H1 (cell line): ENCODE measurements at regions not wholly inside any gene's neighbourhood (a gene's known extent, or its start where the extent isn't known, plus 50 kb on each side); places are given as distances from the start of the nearest gene placed in this dataset.

Experiments
- CTCF ChIA-PET: fragments of 300-600 bp; sonication (Branson Sonifier 250); formaldehyde crosslinking; loops from one replicate; lab custom pipeline; 2021; ENCODE audit not compliant: partially characterized antibody; lab: Charles Lee
- POLR2A ChIA-PET: fragments of 300-600 bp; sonication (Branson Sonifier 250); formaldehyde crosslinking; loops from one replicate; lab custom pipeline; 2021; ENCODE audit warnings: inconsistent platforms; ENCODE audit not compliant: partially characterized antibody; lab: Charles Lee
- DNase-seq, 2 experiments: peaks; one replicate each; pipeline versions ENCODE4 v3.0.0 to v3.0.0-alpha.2; 2010 to 2022; ENCODE audit warnings: low spot score in 2 of 2, low read depth in 1 of 2, mixed read lengths in 1 of 2
- FAIRE-seq: peaks from 2 replicates; lab custom pipeline; 2011; peaks lifted over from hg19 to GRCh38; lab: Jason Lieb, UNC
- H2AFZ ChIP-seq: 2 replicates; pipeline ENCODE4 v1.8.1; 2012; ENCODE audit warnings: low read length, inconsistent platforms
- H2AK5ac ChIP-seq: 2 replicates; pipeline ENCODE4 v1.6.1; 2013; ENCODE audit warnings: low read depth, low read length
- H2BK120ac ChIP-seq: replicated peaks from 2 replicates; pipeline ENCODE3; 2013; ENCODE audit warnings: low read depth, low read length, inconsistent platforms
- H2BK12ac ChIP-seq: 2 replicates; pipeline ENCODE4 v1.6.1; 2013; ENCODE audit warnings: low read depth, low read length
- H2BK15ac ChIP-seq: 2 replicates; pipeline ENCODE4 v1.6.1; 2013; ENCODE audit warnings: low read length
- H2BK20ac ChIP-seq: 2 replicates; pipeline ENCODE4 v1.6.1; 2013; ENCODE audit warnings: low read length
- H2BK5ac ChIP-seq: 2 replicates; pipeline ENCODE4 v1.6.1; 2013; ENCODE audit warnings: low read depth, low read length
- H3K14ac ChIP-seq: 2 replicates; pipeline ENCODE4 v1.6.1; 2013; ENCODE audit warnings: inconsistent platforms; ENCODE audit not compliant: insufficient read length
- H3K18ac ChIP-seq: 2 replicates; pipeline ENCODE4 v1.6.1; 2013; ENCODE audit warnings: low read length; ENCODE audit errors: extremely low read depth
- H3K23ac ChIP-seq: 2 replicates; pipeline ENCODE4 v1.6.1; 2013; ENCODE audit warnings: inconsistent platforms; ENCODE audit not compliant: insufficient read length
- H3K23me2 ChIP-seq: 2 replicates; pipeline ENCODE4 v1.6.1; 2013; ENCODE audit warnings: low read depth, low read length
- H3K27ac ChIP-seq: 2 replicates; pipeline ENCODE4 v1.6.1; 2011; ENCODE audit warnings: low read depth, low read length, inconsistent platforms
- H3K27me3 ChIP-seq, 4 experiments: replicated peaks in 1 of 4; 1 replicate in 1 of 4; 2 replicates in 3 of 4; pipeline versions ENCODE4 v1.6.1 to v1.8.1; 2011 to 2013; ENCODE audit warnings: low read length in 3 of 4, mild to moderate bottlenecking in 3 of 4, inconsistent platforms in 2 of 4, mixed read lengths in 2 of 4, moderate library complexity in 1 of 4; ENCODE audit not compliant: control insufficient read depth in 3 of 4, insufficient read depth in 3 of 4; ENCODE audit errors: extremely low read depth in 1 of 4
- H3K36me3 ChIP-seq, 4 experiments: 2 replicates each; pipeline versions ENCODE4 v1.6.1 to v1.8.1; 2011 to 2013; ENCODE audit warnings: mild to moderate bottlenecking in 4 of 4, low read length in 3 of 4, moderate library complexity in 2 of 4, control low read depth in 1 of 4, inconsistent platforms in 1 of 4; ENCODE audit not compliant: insufficient read depth in 4 of 4, control insufficient read depth in 2 of 4
- H3K4ac ChIP-seq: replicated peaks from 2 replicates; pipeline ENCODE3; 2013; ENCODE audit warnings: low read length, low read depth, mixed read lengths, inconsistent platforms; ENCODE audit not compliant: insufficient read length
- H3K4me1 ChIP-seq, 4 experiments: replicated peaks in 1 of 4; 1 replicate in 1 of 4; 2 replicates in 3 of 4; pipeline versions ENCODE4 v1.6.1 to v1.8.1; 2011 to 2013; ENCODE audit warnings: low read length in 3 of 4, inconsistent platforms in 2 of 4, mixed read lengths in 1 of 4; ENCODE audit not compliant: insufficient read depth in 4 of 4, control insufficient read depth in 3 of 4
- H3K4me2 ChIP-seq, 2 experiments: 2 replicates each; pipeline versions ENCODE4 v1.6.1 to v1.8.1; 2011 to 2013; ENCODE audit warnings: low read depth in 2 of 2, low read length in 2 of 2, control low read depth in 1 of 2, inconsistent platforms in 1 of 2, mild to moderate bottlenecking in 1 of 2; ENCODE audit not compliant: insufficient read depth in 1 of 2
- H3K4me3 ChIP-seq, 4 experiments: fragments of 200-600, 300-600 bp in 1 of 4; sonication (generic), shearing (Covaris generic), sonication (Bioruptor Twin) in 1 of 4; 2 replicates each; pipeline versions ENCODE4 v1.5.1 to v1.8.1; 2011 to 2016; ENCODE audit warnings: low read length in 4 of 4, low read depth in 3 of 4, control low read depth in 2 of 4, inconsistent platforms in 2 of 4, mild to moderate bottlenecking in 2 of 4, mixed read lengths in 1 of 4, moderate library complexity in 1 of 4; ENCODE audit not compliant: insufficient read depth in 2 of 4; ENCODE audit errors: extremely low read depth in 1 of 4
- H3K56ac ChIP-seq: replicated peaks from 2 replicates; pipeline ENCODE3; 2013; ENCODE audit warnings: low read depth, mild to moderate bottlenecking, mixed read lengths, low read length, inconsistent platforms; ENCODE audit not compliant: insufficient read length
- H3K79me1 ChIP-seq: 2 replicates; pipeline ENCODE4 v1.6.1; 2013; ENCODE audit warnings: low read depth, low read length, control low read depth
- H3K79me2 ChIP-seq, 2 experiments: 2 replicates each; pipeline versions ENCODE4 v1.6.1 to v1.8.1; 2012 to 2013; ENCODE audit warnings: low read length in 2 of 2, mild to moderate bottlenecking in 2 of 2, inconsistent platforms in 1 of 2; ENCODE audit not compliant: insufficient read depth in 2 of 2, control insufficient read depth in 1 of 2
- H3K9ac ChIP-seq, 4 experiments: replicated peaks in 1 of 4; 1 replicate in 1 of 4; 2 replicates in 3 of 4; pipeline versions ENCODE4 v1.6.1 to v1.8.1; 2011 to 2013; ENCODE audit warnings: low read depth in 3 of 4, low read length in 3 of 4, control low read depth in 2 of 4, mild to moderate bottlenecking in 2 of 4, moderate library complexity in 2 of 4, inconsistent platforms in 1 of 4; ENCODE audit errors: extremely low read depth in 1 of 4
- H3K9me3 ChIP-seq, 2 experiments: 2 replicates each; pipeline versions ENCODE4 v1.6.1 to v1.8.1; 2012 to 2013; ENCODE audit warnings: mild to moderate bottlenecking in 2 of 2, moderate library complexity in 2 of 2, control low read depth in 1 of 2, inconsistent platforms in 1 of 2, low read depth in 1 of 2, low read length in 1 of 2, mixed read lengths in 1 of 2; ENCODE audit not compliant: insufficient read depth in 2 of 2
- H4K20me1 ChIP-seq, 2 experiments: replicated peaks in 1 of 2; 2 replicates each; pipeline versions ENCODE3 to v1.8.1; 2011 to 2013; ENCODE audit warnings: inconsistent platforms in 2 of 2, low read length in 2 of 2, mild to moderate bottlenecking in 1 of 2; ENCODE audit not compliant: insufficient read depth in 2 of 2, control insufficient read depth in 1 of 2
- H4K5ac ChIP-seq: 2 replicates; pipeline ENCODE4 v1.6.1; 2013; ENCODE audit warnings: low read length, low read depth, mixed read lengths, inconsistent platforms; ENCODE audit not compliant: insufficient read length
- H4K8ac ChIP-seq: 2 replicates; pipeline ENCODE4 v1.8.0; 2013; ENCODE audit warnings: mild to moderate bottlenecking, moderate library complexity, low read length, inconsistent platforms; ENCODE audit not compliant: insufficient read depth; ENCODE audit errors: extremely low read depth
- H4K91ac ChIP-seq: replicated peaks from 2 replicates; pipeline ENCODE3; 2013; ENCODE audit warnings: low read length, mixed read lengths, inconsistent platforms; ENCODE audit not compliant: insufficient read length
- BCL11A ChIP-seq, 2 experiments: IDR thresholded peaks; one replicate each; pipeline ENCODE4 v1.6.1; 2011; ENCODE audit warnings: low read depth in 2 of 2, low read length in 2 of 2, mild to moderate bottlenecking in 2 of 2
- CEBPB ChIP-seq: IDR thresholded peaks from 2 replicates; pipeline ENCODE4 v1.6.1; 2012; ENCODE audit warnings: low read depth, low read length
- KDM4A ChIP-seq: IDR thresholded peaks from one replicate; pipeline ENCODE4 v1.7.1; 2012; ENCODE audit warnings: low read depth, mild to moderate bottlenecking, moderate library complexity, low read length, inconsistent platforms; ENCODE audit not compliant: severe bottlenecking
- NRF1 ChIP-seq: IDR thresholded peaks from 2 replicates; pipeline ENCODE4 v1.6.1; 2011; ENCODE audit warnings: mild to moderate bottlenecking, low read depth, low read length, improper control_type of control experiment
- PHF8 ChIP-seq: fragments of 200-600 bp; sonication (generic); conservative IDR thresholded peaks from 2 replicates; pipeline ENCODE4 v1.7.1; 2012; ENCODE audit warnings: low read depth, mild to moderate bottlenecking, inconsistent platforms, low read length, moderate library complexity
- POU5F1 ChIP-seq: IDR thresholded peaks from 2 replicates; pipeline ENCODE4 v1.6.1; 2011; ENCODE audit warnings: low read depth, mild to moderate bottlenecking, low read length, moderate library complexity
- RBBP5 ChIP-seq: IDR thresholded peaks from 2 replicates; pipeline ENCODE4 v1.7.1; 2012; ENCODE audit warnings: low read depth, mild to moderate bottlenecking, inconsistent platforms, low read length, moderate library complexity, borderline replicate concordance
- RXRA ChIP-seq: IDR thresholded peaks from 2 replicates; pipeline ENCODE4 v1.6.1; 2011; ENCODE audit warnings: low read depth, mild to moderate bottlenecking, low read length, moderate library complexity; ENCODE audit not compliant: insufficient read depth
- SP1 ChIP-seq: IDR thresholded peaks from 2 replicates; pipeline ENCODE4 v1.6.1; 2011; ENCODE audit warnings: low read depth, low read length
- SRF ChIP-seq: IDR thresholded peaks from 2 replicates; pipeline ENCODE4 v1.6.1; 2011; ENCODE audit warnings: mild to moderate bottlenecking, low read depth, low read length, moderate library complexity
- TBP ChIP-seq: IDR thresholded peaks from 2 replicates; pipeline ENCODE4 v1.6.1; 2011; ENCODE audit warnings: low read depth, low read length, improper control_type of control experiment
- USF2 ChIP-seq: IDR thresholded peaks from 2 replicates; pipeline ENCODE4 v1.6.1; 2011; ENCODE audit warnings: low read length, improper control_type of control experiment
- ZNF274 ChIP-seq: IDR thresholded peaks from 2 replicates; pipeline ENCODE4 v1.7.0; 2012; ENCODE audit warnings: low read length, borderline replicate concordance; ENCODE audit errors: extremely low read depth
- WGBS, 2 experiments: shearing (Covaris generic) in 1 of 2; methylation state at CpG; one replicate each; pipeline versions ENCODE4 v1.1.6 to v1.1.7; 2013 to 2015; ENCODE audit warnings: low lambda C conversion rate in 2 of 2, mixed read lengths in 2 of 2, inconsistent platforms in 1 of 2, low coverage in 1 of 2, missing lambda C conversion rate in 1 of 2; ENCODE audit not compliant: insufficient replicate concordance in 2 of 2, insufficient coverage in 1 of 2, insufficient read length in 1 of 2; ENCODE audit errors: extremely low coverage in 1 of 2, missing lambda C conversion rate in 1 of 2; 5-methylcytosine and 5-hydroxymethylcytosine counted together

- H3K9me3 ChIP-seq = no peaks in the 10 kb centered on the region
- no peaks in the 10 kb centered on the region for H3K36me3 ChIP-seq
- H2BK120ac ChIP-seq = no peak overlapping the region
- no peaks in the 10 kb centered on the region for H3K23me2 ChIP-seq
- H2AFZ ChIP-seq = no peak overlapping the region
- no peaks in the 10 kb centered on the region for H3K79me1 ChIP-seq
- H4K20me1 ChIP-seq = no peaks in the 10 kb centered on the region
- H2BK5ac ChIP-seq = no peak overlapping the region
- H3K27me3 ChIP-seq = no peaks in the 10 kb centered on the region
- H3K79me2 ChIP-seq = no peaks in the 10 kb centered on the region
- ChIA-PET CTCF (interaction anchor here (1.3 to 1.7 kb wide), 3 partner anchors 11 to 241 kb away, joined by 3 to 8 read pairs (median 6); no protein-coding TSS in a partner anchor), POLR2A (no interaction called here)
- no peak overlapping the region for H3K23ac ChIP-seq
- H3K18ac ChIP-seq = no peak overlapping the region
- no peak overlapping the region for H2BK15ac ChIP-seq
- H2AK5ac ChIP-seq = no peak overlapping the region
- H3K4me1 ChIP-seq = no peaks in the 10 kb centered on the region
- no peak overlapping the region for H3K4ac ChIP-seq
- H3K4me3 ChIP-seq = no peak overlapping the region
- H3K9ac ChIP-seq = no peak overlapping the region
- FAIRE-seq (no peak), DNase-seq (no peak)
- no peak overlapping the region for H4K8ac ChIP-seq
- no peak overlapping the region for H4K5ac ChIP-seq
- H3K4me2 ChIP-seq = no peak overlapping the region
- H4K91ac ChIP-seq = no peak overlapping the region
- no peak overlapping the region for H3K56ac ChIP-seq
- H3K14ac ChIP-seq = no peak overlapping the region
- no peak overlapping the region for H3K27ac ChIP-seq
- no peak overlapping the region for H2BK20ac ChIP-seq
- H2BK12ac ChIP-seq = no peak overlapping the region
- 90% methylated on average over 1 of the region's 1 CpG; no CpG with 5 or more reads in 1 of the 2 experiments for WGBS, 2 experiments
- TF ChIP-seq RXRA (no peak), BCL11A (IDR thresholded peaks at IDR 0.05; ENCODE audit: low read depth in 2 of 2, low read length in 2 of 2) (no peak), KDM4A (no peak), NRF1 (no peak), ZNF274 (no peak), PHF8 (no peak), CEBPB (no peak), POU5F1 (no peak), USF2 (no peak), RBBP5 (no peak), SP1 (no peak), SRF (no peak), TBP (no peak)
Measured at GRCh38 chr3:112739252-112739965, 98.5 kb upstream of the CCDC80 start.
